Trophoblast cell (in vitro differentiated cells and primary cell): ENCODE measurements at regions not wholly inside any gene's neighbourhood (a gene's known extent, or its start where the extent isn't known, plus 50 kb on each side); places are given as distances from the start of the nearest gene placed in this dataset.
"Not testable (repeated sequence)": the region's sequence is repeated elsewhere in the genome, so short reads cannot be mapped to it uniquely, and the experiment has no call there.

ENCODE experiments used
- DNase-seq, 2 donors: peaks; one replicate each; pipeline ENCODE4 v3.0.0-alpha.2; 2016
- H2AFZ ChIP-seq: 2 replicates; pipeline ENCODE4 v1.6.1; 2013; ENCODE audit warnings: low read length, moderate library complexity, mild to moderate bottlenecking; ENCODE audit not compliant: insufficient read depth, poor library complexity
- H2AK5ac ChIP-seq: 2 replicates; pipeline ENCODE4 v1.6.1; 2013; ENCODE audit warnings: mild to moderate bottlenecking, low read length
- H2BK120ac ChIP-seq: 2 replicates; pipeline ENCODE4 v1.6.1; 2013; ENCODE audit warnings: low read length, mild to moderate bottlenecking, moderate library complexity; ENCODE audit not compliant: insufficient read depth, poor library complexity
- H2BK12ac ChIP-seq: 2 replicates; pipeline ENCODE4 v1.6.1; 2013; ENCODE audit warnings: mild to moderate bottlenecking, low read length, moderate library complexity
- H2BK5ac ChIP-seq: 2 replicates; pipeline ENCODE4 v1.6.1; 2013; ENCODE audit warnings: low read length, low read depth, moderate library complexity, mild to moderate bottlenecking; ENCODE audit not compliant: poor library complexity
- H3K14ac ChIP-seq: 2 replicates; pipeline ENCODE4 v1.6.1; 2013; ENCODE audit warnings: mild to moderate bottlenecking, low read length
- H3K18ac ChIP-seq: 2 replicates; pipeline ENCODE4 v1.6.1; 2013; ENCODE audit warnings: mild to moderate bottlenecking, low read length
- H3K23ac ChIP-seq: 2 replicates; pipeline ENCODE4 v1.6.1; 2013; ENCODE audit warnings: low read length
- H3K27ac ChIP-seq: 2 replicates; pipeline ENCODE4 v1.5.1; 2013; ENCODE audit warnings: low read depth, mild to moderate bottlenecking, inconsistent platforms, low read length, moderate library complexity
- H3K27me3 ChIP-seq: 2 replicates; pipeline ENCODE4 v1.6.1; 2013; ENCODE audit warnings: inconsistent platforms, mild to moderate bottlenecking, low read length, moderate library complexity; ENCODE audit not compliant: insufficient read depth
- H3K36me3 ChIP-seq, 2 experiments: 1 replicate in 1 of 2; 2 replicates in 1 of 2; pipeline ENCODE4 v1.6.1; 2013; ENCODE audit warnings: low read length in 2 of 2, mild to moderate bottlenecking in 2 of 2, moderate library complexity in 1 of 2; ENCODE audit not compliant: insufficient read depth in 2 of 2, control insufficient read depth in 1 of 2
- H3K4ac ChIP-seq: 2 replicates; pipeline ENCODE4 v1.6.1; 2013; ENCODE audit warnings: low read depth, mild to moderate bottlenecking, low read length, moderate library complexity
- H3K4me1 ChIP-seq, 2 experiments: 1 replicate in 1 of 2; 2 replicates in 1 of 2; pipeline ENCODE4 v1.6.1; 2013; ENCODE audit warnings: low read length in 2 of 2, mild to moderate bottlenecking in 2 of 2, moderate library complexity in 1 of 2; ENCODE audit not compliant: insufficient read depth in 2 of 2, control insufficient read depth in 1 of 2
- H3K4me2 ChIP-seq: 2 replicates; pipeline ENCODE4 v1.6.1; 2013; ENCODE audit warnings: inconsistent platforms, mild to moderate bottlenecking, low read length, moderate library complexity
- H3K4me3 ChIP-seq: 2 replicates; pipeline ENCODE4 v1.5.1; 2013; ENCODE audit warnings: mild to moderate bottlenecking, low read depth, low read length, inconsistent platforms
- H3K79me1 ChIP-seq: one replicate; pipeline ENCODE4 v1.6.1; 2013; ENCODE audit warnings: low read length
- H3K79me2 ChIP-seq: 2 replicates; pipeline ENCODE4 v1.6.1; 2013; ENCODE audit warnings: low read length, mild to moderate bottlenecking; ENCODE audit not compliant: control insufficient read depth, insufficient read depth, poor library complexity
- H3K9ac ChIP-seq: 2 replicates; pipeline ENCODE4 v1.6.1; 2013; ENCODE audit warnings: mild to moderate bottlenecking, low read length
- H3K9me3 ChIP-seq: 2 replicates; pipeline ENCODE4 v1.6.1; 2013; ENCODE audit warnings: low read depth, mild to moderate bottlenecking, control low read depth, inconsistent platforms, low read length; ENCODE audit not compliant: insufficient read depth
- H4K12ac ChIP-seq: 2 replicates; pipeline ENCODE4 v1.6.1; 2013; ENCODE audit warnings: low read depth, mild to moderate bottlenecking, low read length, moderate library complexity
- H4K8ac ChIP-seq: 2 replicates; pipeline ENCODE4 v1.6.1; 2013; ENCODE audit warnings: low read depth, mild to moderate bottlenecking, low read length, moderate library complexity
- H4K91ac ChIP-seq: one replicate; pipeline ENCODE4 v1.6.1; 2013; ENCODE audit warnings: low read depth, mild to moderate bottlenecking, low read length, moderate library complexity
- WGBS: extraction: QIAGEN DNeasy Blood & Tissue Kit; methylation state at CpG from one replicate; pipeline ENCODE4 v1.1.7; 2013; ENCODE audit warnings: missing lambda C conversion rate; ENCODE audit not compliant: insufficient read length, insufficient coverage; ENCODE audit errors: extremely low coverage; 5-methylcytosine and 5-hydroxymethylcytosine counted together

GRCh38 chrX:3531435-3531834 is 182.0 kb downstream of the PRKX start:
- not testable (repeated sequence) for H2BK12ac ChIP-seq, H3K4me3 ChIP-seq, H3K79me2 ChIP-seq, H4K8ac ChIP-seq, DNase-seq, H2BK5ac ChIP-seq, H4K12ac ChIP-seq, H4K91ac ChIP-seq, H3K9ac ChIP-seq, H3K18ac ChIP-seq, H3K4me2 ChIP-seq, H3K4me1 ChIP-seq, H3K23ac ChIP-seq, H3K36me3 ChIP-seq, H3K27me3 ChIP-seq, H2BK120ac ChIP-seq, H3K79me1 ChIP-seq, H2AK5ac ChIP-seq, H3K14ac ChIP-seq, H3K4ac ChIP-seq, H2AFZ ChIP-seq, H3K27ac ChIP-seq, H3K9me3 ChIP-seq
- no CpG with 5 or more reads among the region's 3 CpGs for WGBS

- Histone ChIP-seq H3K18ac (no peak overlapping the region), H2BK5ac (no peak overlapping the region), H4K12ac (no peak overlapping the region), H3K79me1 (peaks cover 7% of the 10 kb centered on the region), H2AK5ac (no peak overlapping the region), H3K36me3 (no peaks in the 10 kb centered on the region), H3K79me2 (no peaks in the 10 kb centered on the region), H3K4me2 (no peak overlapping the region), H2BK12ac (no peak overlapping the region), H3K14ac (no peak overlapping the region), H3K9me3 (no peaks in the 10 kb centered on the region), H3K4ac (no peak overlapping the region), H4K91ac (no peak overlapping the region), H3K23ac (no peak overlapping the region), H3K27ac (peak overlapping the region; percentile 94), H3K4me3 (no peak overlapping the region), H3K9ac (no peak overlapping the region), H3K4me1 (peaks cover 0 to 3% of the 10 kb centered on the region in 2 experiments), H2AFZ (no peak overlapping the region), H4K8ac (no peak overlapping the region), H2BK120ac (no peak overlapping the region), H3K27me3 (no peaks in the 10 kb centered on the region)
- no peak for DNase-seq
- WGBS, result no CpG with 5 or more reads among the region's 5 CpGs
These were observed 183.1 kb upstream of the MXRA5 start for GRCh38 chrX:3529466-3530010.

- H2BK12ac ChIP-seq, result peak overlapping the region; percentile 36
- no peak overlapping the region for H3K4ac ChIP-seq
- H2AFZ ChIP-seq, result no peak overlapping the region
- H3K27ac ChIP-seq, result peak overlapping the region; percentile 80
- no peaks in the 10 kb centered on the region for H3K9me3 ChIP-seq
- H4K8ac ChIP-seq, result peak overlapping the region; percentile 43
- peaks cover 7% of the 10 kb centered on the region for H3K79me1 ChIP-seq
- no peaks in the 10 kb centered on the region for H3K27me3 ChIP-seq
- H3K18ac ChIP-seq, result no peak overlapping the region
- peak overlapping the region; percentile 53 for H2BK120ac ChIP-seq
- H3K4me1 ChIP-seq, result peaks cover 0 to 3% of the 10 kb centered on the region in 2 experiments
- no peak overlapping the region for H3K9ac ChIP-seq
- H3K4me2 ChIP-seq, result no peak overlapping the region
- H3K14ac ChIP-seq, result no peak overlapping the region
- H2BK5ac ChIP-seq, result peak overlapping the region; percentile 77
- no peak overlapping the region for H3K4me3 ChIP-seq
- no peaks in the 10 kb centered on the region for H3K79me2 ChIP-seq
- peak overlapping the region; percentile 79 for H4K91ac ChIP-seq
- peak overlapping the region; percentile 41 for H2AK5ac ChIP-seq
- no peak overlapping the region for H3K23ac ChIP-seq
- H4K12ac ChIP-seq, result no peak overlapping the region
- no CpG with 5 or more reads among the region's 3 CpGs for WGBS
- H3K36me3 ChIP-seq, result no peaks in the 10 kb centered on the region
- DNase-seq, result no peak
These were observed 181.4 kb upstream of the MXRA5 start for GRCh38 chrX:3527811-3528210.

GRCh38 chrX:3527166-3527565 is 180.7 kb upstream of the MXRA5 start:
- Histone ChIP-seq H2BK120ac (no peak overlapping the region), H3K9ac (no peak overlapping the region), H4K12ac (no peak overlapping the region), H3K79me1 (peaks cover 7% of the 10 kb centered on the region), H3K14ac (peak overlapping the region; percentile 7), H3K27me3 (no peaks in the 10 kb centered on the region), H3K4me1 (peaks cover 0 to 3% of the 10 kb centered on the region in 2 experiments), H3K18ac (no peak overlapping the region), H3K4me3 (no peak overlapping the region), H2AK5ac (no peak overlapping the region), H3K9me3 (no peaks in the 10 kb centered on the region), H3K4me2 (no peak overlapping the region), H3K23ac (no peak overlapping the region), H3K27ac (peak overlapping the region; percentile 46), H2BK12ac (no peak overlapping the region), H4K91ac (peak overlapping the region; percentile 28), H3K79me2 (no peaks in the 10 kb centered on the region), H2BK5ac (no peak overlapping the region), H2AFZ (no peak overlapping the region), H3K4ac (no peak overlapping the region), H4K8ac (no peak overlapping the region), H3K36me3 (no peaks in the 10 kb centered on the region)
- DNase-seq, result no peak
- WGBS, result no CpG with 5 or more reads among the region's 3 CpGs
